Fibroblast of skin of right biceps (primary cell): ENCODE measurements at regions not wholly inside any gene's neighbourhood (a gene's known extent, or its start where the extent isn't known, plus 50 kb on each side); places are given as distances from the start of the nearest gene placed in this dataset.
"Not testable (repeated sequence)": the region's sequence is repeated elsewhere in the genome, so short reads cannot be mapped to it uniquely, and the experiment has no call there.

Experiments
- DNase-seq: peaks from one replicate; pipeline ENCODE4 v3.0.0-alpha.2; 2013

DNA sequence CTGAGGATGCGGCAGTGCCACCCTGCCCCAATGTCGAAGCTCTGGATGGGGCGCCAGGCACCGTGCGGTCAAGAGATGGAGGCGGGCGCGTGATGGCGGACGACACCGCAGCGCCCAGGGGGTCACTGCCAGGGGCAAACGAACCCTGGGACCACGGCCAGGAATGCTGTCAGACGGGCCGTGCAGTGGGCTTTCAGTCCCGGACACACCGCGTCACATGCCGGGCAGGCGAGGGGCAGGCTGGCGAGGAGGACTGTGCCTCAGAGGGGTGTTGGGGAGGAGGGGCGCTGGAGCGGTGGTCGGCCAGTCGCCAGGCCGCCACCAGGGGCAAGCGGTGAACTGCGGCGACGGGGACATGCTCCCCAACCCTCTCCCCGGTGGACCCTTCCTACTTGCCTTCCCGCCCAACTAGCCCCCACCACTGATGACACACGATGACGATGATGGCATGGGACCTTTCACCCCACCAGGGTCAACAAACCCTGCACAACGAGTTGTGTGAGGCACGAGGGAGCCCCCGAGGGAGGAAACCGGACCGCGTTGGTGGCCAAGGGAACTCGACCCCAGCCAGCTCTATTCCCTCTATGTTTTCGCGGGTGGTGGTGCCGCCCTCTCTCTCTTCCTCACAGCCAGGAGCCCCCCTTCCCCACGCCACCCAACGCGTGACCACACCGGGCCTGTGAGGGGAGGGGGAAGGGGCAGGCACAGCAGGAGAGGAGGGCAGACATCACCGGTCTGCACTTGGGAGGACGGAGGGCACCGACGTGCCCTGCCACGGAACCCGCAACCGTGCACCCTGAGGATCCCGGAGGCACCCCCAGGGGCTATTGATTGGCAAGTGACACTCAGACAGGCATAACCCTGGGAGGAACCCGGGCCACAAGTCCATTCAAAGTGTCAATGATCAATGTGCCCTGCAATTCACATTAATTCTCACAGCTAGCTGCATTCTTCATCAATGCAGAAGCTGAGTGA is 1960.9 kb upstream of the DEFB115 start:
- DNase-seq: no peak

DNA sequence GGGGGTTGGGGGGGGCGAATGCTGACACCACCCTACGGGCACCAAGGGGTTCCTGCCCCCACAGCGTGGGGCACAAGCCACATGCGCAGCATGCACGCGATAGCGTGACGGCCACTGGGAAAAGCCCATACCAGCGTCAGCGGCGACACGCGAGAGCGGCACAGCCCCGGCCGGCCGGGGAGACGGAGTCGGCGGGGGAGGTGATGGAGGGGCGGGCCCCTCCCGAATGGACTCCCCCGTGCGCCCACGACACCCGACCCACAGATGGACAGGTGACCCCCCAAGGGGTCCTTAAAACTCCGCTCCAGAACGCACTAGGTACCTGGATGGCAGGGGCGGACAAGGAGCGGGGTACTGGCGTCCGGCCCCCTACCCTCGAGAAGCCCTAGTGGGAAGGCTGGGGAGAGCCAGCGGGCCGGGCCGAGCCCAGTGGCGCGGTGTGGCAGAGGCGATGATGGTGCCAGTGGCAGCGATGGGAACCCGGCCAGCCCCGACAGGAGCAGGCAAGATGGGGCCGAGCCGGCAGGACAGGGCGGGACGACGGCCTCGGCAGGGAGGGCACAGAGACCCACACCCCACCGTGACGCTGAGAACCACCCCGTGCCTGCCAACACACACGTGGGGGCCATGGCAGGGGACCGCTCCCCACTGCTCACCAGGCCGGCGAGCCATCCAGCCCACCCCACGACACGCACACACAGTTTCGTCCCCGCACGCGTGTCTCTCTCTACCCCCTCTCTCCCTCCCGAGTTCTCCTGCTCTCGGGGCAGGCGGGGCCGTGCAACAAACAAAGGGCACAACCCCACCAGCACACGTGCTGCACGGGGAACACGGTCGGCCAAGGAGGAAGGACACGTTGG is 1959.8 kb upstream of the DEFB115 start:
- DNase-seq: no peak

GRCh38 chr20:29298271-29298590 is 1959.2 kb upstream of the DEFB115 start:
- DNase-seq: no peak

DNA sequence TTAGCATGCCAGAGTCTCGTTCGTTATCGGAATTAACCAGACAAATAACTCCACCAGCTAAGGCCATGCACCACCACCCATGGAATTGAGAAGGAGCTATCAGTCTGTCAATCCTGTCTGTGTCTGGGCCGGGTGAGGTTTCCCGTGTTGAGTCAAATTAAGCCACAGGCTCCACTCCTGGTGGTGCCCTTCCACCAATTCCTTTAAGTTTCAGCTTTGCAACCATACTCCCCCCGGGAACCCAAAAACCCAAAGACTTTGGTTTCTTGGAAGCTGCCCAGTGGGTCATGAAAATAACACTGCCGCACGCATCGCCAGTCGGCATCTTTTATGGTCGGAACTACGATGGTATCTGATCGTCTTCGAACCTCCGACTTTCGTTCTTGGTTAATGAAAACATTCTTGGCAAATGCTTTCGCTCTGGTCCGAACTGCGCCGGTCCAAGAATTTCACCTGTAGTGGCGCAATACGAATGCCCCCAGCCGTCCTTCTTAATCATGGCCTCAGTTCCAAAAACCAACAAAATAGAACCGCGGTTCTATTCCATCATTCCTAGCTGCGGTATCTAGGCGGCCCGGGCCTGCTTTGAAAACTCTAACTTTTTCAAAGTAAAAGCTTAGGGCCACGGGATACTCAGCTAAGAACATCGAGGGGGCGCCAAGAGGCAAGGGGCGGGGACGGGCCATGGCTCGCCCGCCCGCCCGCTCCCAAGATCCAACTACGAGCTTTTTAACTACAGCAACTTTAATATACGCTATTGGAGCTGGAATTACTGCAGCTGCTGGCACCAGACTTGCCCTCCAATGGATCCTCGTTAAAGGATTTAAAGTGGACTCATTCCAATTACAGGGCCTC is 1958.5 kb upstream of the DEFB115 start:
- DNase-seq: no peak

DNA sequence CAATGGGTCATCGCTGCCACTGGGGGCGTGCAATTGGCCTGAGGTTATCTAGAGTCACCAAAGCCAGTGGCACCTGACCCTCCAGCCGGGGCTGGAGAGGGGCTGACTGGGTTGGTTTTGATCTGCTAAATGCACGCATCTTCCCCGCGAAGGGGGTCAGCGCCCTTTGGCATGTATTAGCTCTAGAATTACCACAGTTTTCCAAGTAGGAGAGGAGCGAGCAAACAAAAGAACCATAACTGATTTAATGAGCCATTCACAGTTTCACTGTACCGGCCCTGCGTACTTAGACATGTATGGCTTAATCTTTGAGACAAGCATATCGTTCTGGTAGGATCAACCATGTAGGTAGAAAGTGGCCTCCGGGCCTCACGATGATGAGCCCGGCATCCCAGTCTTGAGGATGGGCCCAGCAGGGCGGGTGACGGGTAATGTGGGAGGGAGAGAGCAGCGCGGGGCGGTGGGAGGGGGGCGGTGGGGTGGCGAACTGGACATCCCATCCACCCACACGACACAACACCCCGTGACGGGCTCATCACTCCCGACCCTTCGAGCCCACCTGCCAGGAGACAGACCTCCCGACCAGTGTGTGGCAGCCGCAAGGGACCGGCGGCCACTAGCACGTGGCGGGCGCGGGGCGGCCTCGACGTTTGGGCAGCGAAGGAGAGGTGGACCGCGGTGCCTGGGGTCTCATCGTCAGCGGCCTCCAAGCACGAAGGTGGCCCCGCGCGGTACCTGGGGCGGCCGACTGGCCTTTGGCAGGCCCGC is 1957.5 kb upstream of the DEFB115 start:
- DNase-seq: no peak

DNA sequence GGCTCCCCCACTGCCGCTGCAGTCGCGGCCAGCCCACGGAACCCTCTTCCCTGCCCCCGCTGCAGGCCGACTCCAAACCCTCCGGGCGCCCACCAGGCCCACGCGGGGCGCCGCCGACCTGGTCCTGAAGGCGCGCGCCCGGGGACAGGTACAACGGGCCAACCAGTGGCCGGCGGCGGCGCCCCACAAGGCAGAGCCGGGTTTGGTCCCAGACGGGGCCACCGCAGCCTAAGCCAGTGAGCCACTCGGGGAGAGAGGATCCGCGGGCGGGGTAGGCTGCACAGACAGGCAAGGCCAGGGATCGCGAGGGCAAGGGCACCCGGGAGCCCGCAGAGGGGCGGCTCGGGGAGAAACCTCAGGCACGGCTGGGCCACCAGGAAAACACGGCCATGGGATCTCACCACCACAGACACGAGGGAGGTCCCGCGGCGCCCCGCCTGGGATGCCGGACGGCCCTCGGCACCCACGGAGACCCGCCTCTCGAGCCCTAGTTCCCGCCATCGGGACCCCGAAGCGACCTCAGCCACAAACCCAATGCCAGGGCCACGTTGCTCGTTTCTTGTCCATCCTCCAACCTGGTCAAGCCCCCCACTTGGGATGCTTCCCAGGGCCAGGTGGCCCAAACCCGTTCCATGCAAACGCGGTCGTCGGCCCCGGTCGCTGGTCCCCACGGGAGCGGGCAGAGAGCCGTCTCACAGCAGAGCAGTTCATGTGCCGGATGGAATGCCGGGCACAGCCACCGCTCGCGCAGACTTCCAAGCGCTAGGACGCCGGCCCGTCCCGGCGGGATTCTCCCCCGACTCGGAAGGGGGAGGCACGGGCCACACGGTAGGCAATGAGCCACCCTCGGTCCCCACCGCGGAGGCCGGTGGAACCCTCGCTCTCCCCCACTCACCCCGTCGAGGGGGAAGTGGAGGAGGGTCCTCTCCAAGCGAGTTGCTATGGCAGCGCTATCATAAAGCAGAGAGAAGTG is 1956.6 kb upstream of the DEFB115 start:
- no peak for DNase-seq

DNA sequence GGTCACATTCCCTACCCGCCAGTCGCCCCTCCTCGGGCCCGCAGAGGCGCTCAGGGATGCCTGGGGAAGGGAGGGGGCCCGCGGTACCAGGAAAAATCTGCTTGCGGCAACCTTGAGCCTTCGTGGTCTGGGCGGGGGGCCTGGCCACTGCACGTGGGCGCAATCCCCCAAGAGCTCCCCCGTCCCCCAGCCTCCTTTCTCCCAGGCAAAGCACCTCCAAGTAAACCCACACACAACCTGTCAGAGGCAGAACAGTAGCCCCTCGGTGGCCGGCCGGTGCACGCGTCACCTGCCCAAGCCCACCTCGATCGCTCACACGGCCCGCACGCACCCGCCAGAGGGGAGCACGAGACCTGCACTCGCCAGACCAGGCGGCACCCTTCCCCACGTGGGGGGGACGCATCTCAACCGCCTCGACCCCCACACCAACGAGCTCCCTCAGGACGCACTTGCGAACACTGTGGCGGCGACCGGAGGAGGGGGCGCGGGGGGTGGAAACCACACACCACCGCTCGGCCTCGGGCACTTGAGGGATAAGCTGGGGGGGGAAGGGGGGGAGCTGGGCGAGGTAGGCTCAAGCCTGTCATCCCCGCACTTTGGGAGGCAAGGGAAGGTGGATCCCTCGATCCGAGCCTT is 1955.7 kb upstream of the DEFB115 start:
- no peak for DNase-seq

DNA sequence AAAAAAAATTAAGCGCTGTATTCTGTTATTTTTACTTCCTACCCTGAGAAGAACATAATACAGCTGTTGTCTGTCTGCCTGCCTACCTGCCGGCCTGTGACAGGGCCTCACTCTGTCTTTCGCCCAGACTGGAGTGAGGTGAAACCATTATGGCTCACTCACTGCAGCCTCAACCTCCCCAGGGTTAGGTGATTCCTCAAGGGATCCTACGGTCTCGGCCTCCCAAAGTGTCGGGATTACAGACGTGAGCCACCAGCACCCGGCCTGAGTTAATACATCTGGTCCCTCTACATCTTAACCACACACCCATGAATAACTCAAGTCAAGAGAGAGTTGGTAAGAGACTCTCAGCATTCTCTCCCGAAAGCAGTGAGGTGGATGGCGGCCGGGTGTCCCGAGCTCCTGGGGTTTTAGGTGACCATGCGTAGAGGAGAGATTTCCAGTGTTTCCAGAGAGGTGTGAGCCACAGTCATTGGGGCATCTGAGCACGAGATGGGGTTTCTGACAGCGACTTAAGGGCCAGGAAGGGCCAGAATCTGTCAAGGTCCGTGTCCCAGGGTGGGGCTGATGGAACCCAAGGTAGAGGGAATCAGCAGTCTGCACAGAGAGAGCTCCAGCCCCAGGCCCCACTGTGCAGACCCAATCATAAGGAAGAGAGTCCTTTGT is 1954.4 kb upstream of the DEFB115 start:
- no peak for DNase-seq

- DNase-seq: no peak
Measured at GRCh38 chr20:29306390-29307072, 1950.9 kb upstream of the DEFB115 start.

GRCh38 chr20:29307484-29307883 is 1950.0 kb upstream of the DEFB115 start:
- DNase-seq: not testable (repeated sequence)

GRCh38 chr20:29308956-29309355 is 1948.5 kb upstream of the DEFB115 start:
- DNase-seq: not testable (repeated sequence)

DNA sequence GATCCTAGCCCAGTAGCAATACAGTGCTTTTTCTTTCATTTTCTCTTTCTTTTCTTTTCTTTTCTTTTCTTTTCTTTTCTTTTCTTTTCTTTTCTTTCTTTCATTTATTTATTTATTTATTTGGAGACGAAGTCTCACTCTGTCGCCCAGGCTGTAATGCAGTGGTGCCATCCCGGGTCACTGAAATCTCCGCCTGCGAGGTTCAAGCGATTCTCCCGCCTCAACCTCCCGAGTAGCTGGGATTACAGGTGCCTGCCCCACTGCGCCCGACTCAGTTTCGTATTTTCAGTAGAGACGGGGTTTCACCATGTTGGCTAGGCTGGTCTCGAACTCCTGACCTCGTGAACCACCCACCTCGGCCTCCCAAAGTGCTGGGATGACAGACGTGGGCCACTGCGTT is 1948.0 kb upstream of the DEFB115 start:
- not testable (repeated sequence) for DNase-seq

- not testable (repeated sequence) for DNase-seq
Measured at GRCh38 chr20:29311046-29311445, 1946.4 kb upstream of the DEFB115 start.

- not testable (repeated sequence) for DNase-seq
Measured at GRCh38 chr20:29312679-29313078, 1944.8 kb upstream of the DEFB115 start.

DNA sequence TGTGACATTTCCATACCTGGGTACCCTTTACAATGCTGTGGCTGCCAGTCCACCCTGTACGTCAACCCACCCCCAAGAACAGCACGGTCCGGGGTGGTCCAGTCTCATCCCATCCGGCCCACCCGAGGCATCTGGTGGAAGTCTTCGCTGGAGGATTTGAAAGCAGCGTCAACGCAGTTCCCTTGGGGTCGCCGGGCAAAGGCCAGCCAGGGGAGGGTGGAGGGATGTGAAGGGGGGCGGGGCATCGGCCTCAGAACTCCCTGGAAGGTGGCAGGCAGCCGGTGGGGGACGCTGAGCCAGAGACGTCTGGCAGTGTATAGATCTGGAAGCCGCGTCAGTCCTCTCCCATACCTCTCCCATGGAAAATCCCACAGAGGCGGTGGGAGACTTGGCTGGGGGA is 1944.0 kb upstream of the DEFB115 start:
- DNase-seq: no peak

DNA sequence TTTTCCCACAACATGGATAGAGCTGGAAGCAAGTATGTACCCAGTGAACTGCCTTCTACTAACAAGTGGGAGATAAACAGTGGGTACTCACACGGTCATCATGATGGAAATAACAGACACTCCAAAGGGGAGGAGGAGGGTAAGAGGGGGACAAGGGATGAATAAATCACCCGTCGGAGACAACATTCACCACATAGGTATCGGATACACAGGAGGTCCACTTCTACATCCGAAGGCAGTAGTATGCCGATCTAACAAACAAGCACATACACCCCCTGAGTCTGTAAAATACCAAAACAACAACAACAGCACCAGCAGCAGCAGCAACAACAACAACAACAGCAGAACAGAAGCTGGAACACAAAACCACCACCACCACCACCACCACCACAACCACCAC is 1943.2 kb upstream of the DEFB115 start:
- no peak for DNase-seq

- DNase-seq: no peak
Measured at GRCh38 chr20:29318871-29319461, 1938.5 kb upstream of the DEFB115 start.

DNA sequence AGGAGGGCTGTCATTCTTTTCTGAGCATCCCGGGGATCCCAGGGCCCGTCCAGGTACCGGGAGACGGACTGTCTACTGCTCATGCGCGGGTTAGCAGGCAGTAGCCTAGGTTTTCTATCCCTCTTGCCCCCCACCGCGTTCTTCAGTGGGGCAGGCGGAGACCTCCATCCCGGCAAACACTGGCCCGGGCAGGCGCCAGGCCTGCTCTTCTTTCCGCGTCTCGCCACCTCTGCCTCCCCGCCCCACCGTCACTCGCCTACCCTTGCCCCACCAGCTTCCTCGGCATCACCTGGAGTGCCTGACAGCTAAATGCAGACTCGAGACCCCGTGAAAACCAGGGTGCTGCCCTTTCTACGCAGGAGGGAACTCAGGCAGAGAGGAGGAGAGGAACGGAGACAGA is 1937.7 kb upstream of the DEFB115 start:
- DNase-seq: no peak
